SK-N-SH treated with all-trans-retinoic acid at 6 μM for 48 hours (cell line): ENCODE measurements at regions not wholly inside any gene's neighbourhood (a gene's known extent, or its start where the extent isn't known, plus 50 kb on each side); places are given as distances from the start of the nearest gene placed in this dataset.

Experiments used
- ARNTL ChIP-seq: fragments of 450-650 bp; formaldehyde crosslinking; IDR thresholded peaks from 2 replicates; pipeline ENCODE4 v1.5.0; 2020; ENCODE audit warnings: low read depth, mild to moderate bottlenecking, moderate library complexity, borderline replicate concordance
- BACH2 ChIP-seq: fragments of 250-450 bp; sonication (Bioruptor Pico); IDR thresholded peaks from 2 replicates; pipeline ENCODE4 v1.9.0; 2021; ENCODE audit warnings: mild to moderate bottlenecking, borderline replicate concordance
- CREB5 ChIP-seq: fragments of 250-450 bp; sonication (Bioruptor Pico); IDR thresholded peaks from 2 replicates; pipeline ENCODE4 v1.5.1; 2020; ENCODE audit warnings: low read depth, mild to moderate bottlenecking, moderate library complexity
- CSDC2 ChIP-seq: fragments of 250-450 bp; sonication (Bioruptor Pico); IDR thresholded peaks from 2 replicates; pipeline ENCODE4 v1.5.0; 2020; ENCODE audit warnings: mild to moderate bottlenecking, moderate library complexity
- CSRNP3 ChIP-seq: fragments of 250-450 bp; sonication (Bioruptor Pico); IDR thresholded peaks from 2 replicates; pipeline ENCODE4 v1.5.1; 2021; ENCODE audit warnings: mild to moderate bottlenecking, moderate library complexity
- PATZ1 ChIP-seq: fragments of 250-450 bp; sonication (Bioruptor Pico); IDR thresholded peaks from 2 replicates; pipeline ENCODE4 v1.8.0; 2020; ENCODE audit warnings: mild to moderate bottlenecking, moderate library complexity, borderline replicate concordance
- POU6F1 ChIP-seq: fragments of 250-450 bp; sonication (Bioruptor Pico); IDR thresholded peaks from 2 replicates; pipeline ENCODE4 v1.8.0; 2021; ENCODE audit warnings: low read depth, mild to moderate bottlenecking, moderate library complexity, borderline replicate concordance
- PPARA ChIP-seq: fragments of 250-450 bp; sonication (Bioruptor Pico); IDR thresholded peaks from 2 replicates; pipeline ENCODE4 v1.5.0; 2020; ENCODE audit warnings: mild to moderate bottlenecking, borderline replicate concordance
- RARB ChIP-seq: fragments of 250-450 bp; sonication (Bioruptor Pico); IDR thresholded peaks from 2 replicates; pipeline ENCODE4 v1.8.0; 2021; ENCODE audit warnings: mild to moderate bottlenecking, moderate library complexity
- TCF4 ChIP-seq: fragments of 250-450 bp; sonication (Bioruptor Pico); IDR thresholded peaks from 2 replicates; pipeline ENCODE4 v1.8.0; 2021; ENCODE audit warnings: mild to moderate bottlenecking, moderate library complexity, borderline replicate concordance
- TSHZ2 ChIP-seq: fragments of 250-450 bp; sonication (Bioruptor Pico); IDR thresholded peaks from 2 replicates; pipeline ENCODE4 v1.5.0; 2020; ENCODE audit warnings: mild to moderate bottlenecking, moderate library complexity
- ZFP3 ChIP-seq: fragments of 250-450 bp; sonication (Bioruptor Pico); IDR thresholded peaks from 2 replicates; pipeline ENCODE4 v1.5.0; 2020; ENCODE audit warnings: mild to moderate bottlenecking, moderate library complexity
- ZNF70 ChIP-seq: fragments of 450-650 bp; formaldehyde crosslinking; IDR thresholded peaks from 2 replicates; pipeline ENCODE4 v1.5.0; 2020; ENCODE audit warnings: mild to moderate bottlenecking, moderate library complexity

- TF ChIP-seq ARNTL (CRISPR knock-in tag) = no peak
- no peak for TF ChIP-seq ZNF70 (CRISPR knock-in tag)
- no peak for TF ChIP-seq PATZ1 (CRISPR knock-in tag)
- TF ChIP-seq ZFP3 = no peak
- no peak for TF ChIP-seq RARB (CRISPR knock-in tag)
- no peak for TF ChIP-seq BACH2 (CRISPR knock-in tag)
- no peak for TF ChIP-seq TSHZ2 (CRISPR knock-in tag)
- no peak for TF ChIP-seq PPARA (CRISPR knock-in tag)
- TF ChIP-seq CSDC2 (CRISPR knock-in tag) = no peak
- no peak for TF ChIP-seq TCF4 (CRISPR knock-in tag)
- no peak for TF ChIP-seq CREB5 (CRISPR knock-in tag)
- no peak for TF ChIP-seq POU6F1
- TF ChIP-seq CSRNP3 (CRISPR knock-in tag) = no peak
Observed at GRCh38 chr7:159318682-159319351, 174.2 kb upstream of the VIPR2 start.
